ENCODE measurements at regions not wholly inside any gene's neighbourhood (a gene's known extent, or its start where the extent isn't known, plus 50 kb on each side); places are given as distances from the start of the nearest gene placed in this dataset.

DNA sequence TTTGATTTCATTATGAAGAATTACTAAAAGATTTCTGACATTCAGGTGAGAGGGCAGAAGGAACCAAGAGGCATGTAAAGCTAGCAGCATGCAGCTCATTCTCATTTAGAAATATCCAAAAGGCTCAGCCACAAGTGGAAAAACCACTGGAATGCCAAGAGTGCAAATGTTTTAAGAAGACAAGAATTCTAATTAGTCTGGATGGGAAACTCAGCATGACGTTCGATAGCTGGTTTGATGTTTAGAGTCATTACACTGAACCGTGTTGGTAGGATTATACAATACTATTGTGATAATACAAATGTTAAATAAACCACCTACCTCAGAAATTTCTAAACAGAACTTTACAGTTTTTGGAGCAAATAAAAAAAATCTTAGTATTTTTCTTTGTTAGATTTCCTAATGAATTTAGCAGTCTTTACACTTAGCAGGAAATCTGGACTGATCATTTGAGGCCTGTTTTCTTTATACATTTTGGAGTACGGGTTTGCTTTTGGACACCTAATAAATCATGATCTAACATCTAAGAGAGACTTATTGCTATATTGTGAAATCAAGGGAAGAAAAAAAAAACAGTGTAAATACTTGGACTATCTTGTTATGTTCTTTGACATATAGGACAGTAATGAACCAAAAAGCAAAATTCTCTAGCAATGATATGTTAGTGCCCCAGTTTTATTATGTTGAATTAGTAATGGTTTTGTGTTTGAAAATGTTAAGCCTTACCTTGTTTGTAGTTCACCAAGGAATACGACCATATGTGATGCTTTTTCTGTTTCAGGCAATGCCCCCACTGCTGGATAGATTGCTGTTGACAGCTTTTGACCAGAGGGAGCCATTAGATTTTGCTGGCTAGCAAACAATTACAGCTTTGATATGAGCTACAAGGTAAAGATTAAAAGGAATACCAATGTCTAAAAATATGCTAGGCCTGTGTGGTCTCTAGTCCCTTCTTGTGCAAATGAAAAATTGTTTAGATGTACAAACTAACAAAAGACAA is 354.1 kb upstream of the SEMA3A start:
- TF ChIP-seq POLR2A (IDR thresholded peaks at IDR 0.05) = no peak
- TF ChIP-seq, protein P1, sequence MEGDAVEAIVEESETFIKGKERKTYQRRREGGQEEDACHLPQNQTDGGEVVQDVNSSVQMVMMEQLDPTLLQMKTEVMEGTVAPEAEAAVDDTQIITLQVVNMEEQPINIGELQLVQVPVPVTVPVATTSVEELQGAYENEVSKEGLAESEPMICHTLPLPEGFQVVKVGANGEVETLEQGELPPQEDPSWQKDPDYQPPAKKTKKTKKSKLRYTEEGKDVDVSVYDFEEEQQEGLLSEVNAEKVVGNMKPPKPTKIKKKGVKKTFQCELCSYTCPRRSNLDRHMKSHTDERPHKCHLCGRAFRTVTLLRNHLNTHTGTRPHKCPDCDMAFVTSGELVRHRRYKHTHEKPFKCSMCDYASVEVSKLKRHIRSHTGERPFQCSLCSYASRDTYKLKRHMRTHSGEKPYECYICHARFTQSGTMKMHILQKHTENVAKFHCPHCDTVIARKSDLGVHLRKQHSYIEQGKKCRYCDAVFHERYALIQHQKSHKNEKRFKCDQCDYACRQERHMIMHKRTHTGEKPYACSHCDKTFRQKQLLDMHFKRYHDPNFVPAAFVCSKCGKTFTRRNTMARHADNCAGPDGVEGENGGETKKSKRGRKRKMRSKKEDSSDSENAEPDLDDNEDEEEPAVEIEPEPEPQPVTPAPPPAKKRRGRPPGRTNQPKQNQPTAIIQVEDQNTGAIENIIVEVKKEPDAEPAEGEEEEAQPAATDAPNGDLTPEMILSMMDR (IDR thresholded peaks at IDR 0.05) = no peak
